ENCODE measurements at regions not wholly inside any gene's neighbourhood (a gene's known extent, or its start where the extent isn't known, plus 50 kb on each side); places are given as distances from the start of the nearest gene placed in this dataset.

DNA sequence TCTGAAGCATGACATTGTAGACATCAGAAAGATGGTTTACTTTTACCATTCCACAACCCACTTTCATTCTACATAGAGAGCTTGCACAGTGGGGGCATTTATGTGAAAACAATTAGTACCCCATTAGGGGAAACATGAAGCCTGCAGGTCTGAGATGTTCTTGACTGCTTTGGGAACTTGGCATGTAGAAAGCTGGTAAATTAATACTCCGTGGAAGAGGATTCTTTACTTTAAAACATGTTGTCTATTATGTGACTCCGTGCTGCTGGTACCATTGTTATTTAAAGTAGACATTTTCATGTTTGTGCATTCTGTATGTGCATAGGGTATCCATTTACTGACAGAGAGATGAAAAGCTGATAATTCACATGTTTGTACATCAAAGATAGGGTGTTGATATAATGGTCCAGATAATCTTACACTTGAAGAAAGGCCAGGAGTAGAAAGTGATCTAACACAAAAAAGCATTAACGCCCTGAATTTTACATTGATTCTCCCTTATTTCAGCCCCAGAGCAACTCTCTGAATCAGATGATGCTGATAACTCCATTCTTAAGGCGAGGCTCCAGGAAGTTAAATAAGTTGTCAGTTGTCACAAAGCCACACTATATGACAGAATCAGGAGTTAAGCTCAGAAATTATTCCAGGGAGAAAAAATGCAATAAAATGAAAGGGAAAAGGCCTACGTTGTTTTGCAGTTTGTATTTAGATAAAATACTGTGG is 50.1 kb upstream of the CD180 start:
- TF ChIP-seq, protein P1, sequence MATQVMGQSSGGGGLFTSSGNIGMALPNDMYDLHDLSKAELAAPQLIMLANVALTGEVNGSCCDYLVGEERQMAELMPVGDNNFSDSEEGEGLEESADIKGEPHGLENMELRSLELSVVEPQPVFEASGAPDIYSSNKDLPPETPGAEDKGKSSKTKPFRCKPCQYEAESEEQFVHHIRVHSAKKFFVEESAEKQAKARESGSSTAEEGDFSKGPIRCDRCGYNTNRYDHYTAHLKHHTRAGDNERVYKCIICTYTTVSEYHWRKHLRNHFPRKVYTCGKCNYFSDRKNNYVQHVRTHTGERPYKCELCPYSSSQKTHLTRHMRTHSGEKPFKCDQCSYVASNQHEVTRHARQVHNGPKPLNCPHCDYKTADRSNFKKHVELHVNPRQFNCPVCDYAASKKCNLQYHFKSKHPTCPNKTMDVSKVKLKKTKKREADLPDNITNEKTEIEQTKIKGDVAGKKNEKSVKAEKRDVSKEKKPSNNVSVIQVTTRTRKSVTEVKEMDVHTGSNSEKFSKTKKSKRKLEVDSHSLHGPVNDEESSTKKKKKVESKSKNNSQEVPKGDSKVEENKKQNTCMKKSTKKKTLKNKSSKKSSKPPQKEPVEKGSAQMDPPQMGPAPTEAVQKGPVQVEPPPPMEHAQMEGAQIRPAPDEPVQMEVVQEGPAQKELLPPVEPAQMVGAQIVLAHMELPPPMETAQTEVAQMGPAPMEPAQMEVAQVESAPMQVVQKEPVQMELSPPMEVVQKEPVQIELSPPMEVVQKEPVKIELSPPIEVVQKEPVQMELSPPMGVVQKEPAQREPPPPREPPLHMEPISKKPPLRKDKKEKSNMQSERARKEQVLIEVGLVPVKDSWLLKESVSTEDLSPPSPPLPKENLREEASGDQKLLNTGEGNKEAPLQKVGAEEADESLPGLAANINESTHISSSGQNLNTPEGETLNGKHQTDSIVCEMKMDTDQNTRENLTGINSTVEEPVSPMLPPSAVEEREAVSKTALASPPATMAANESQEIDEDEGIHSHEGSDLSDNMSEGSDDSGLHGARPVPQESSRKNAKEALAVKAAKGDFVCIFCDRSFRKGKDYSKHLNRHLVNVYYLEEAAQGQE (IDR thresholded peaks at IDR 0.05; ENCODE audit: insufficient read depth in 1 of 2, low read depth in 2 of 2, low read length in 2 of 2) = no peak
- no peak for TF ChIP-seq POLR2AphosphoS5 (IDR thresholded peaks at IDR 0.05; ENCODE audit: low read depth, low read length)
- TF ChIP-seq TAF1 (IDR thresholded peaks at IDR 0.05; ENCODE audit: borderline replicate concordance, insufficient read depth, low read length) = no peak
- TF ChIP-seq SIN3A (IDR thresholded peaks at IDR 0.05; ENCODE audit: borderline replicate concordance, insufficient read depth, low read length) = no peak

Measured in PFSK-1 (cell line).